Thymus (tissue), 11 donors: ENCODE measurements at regions not wholly inside any gene's neighbourhood (a gene's known extent, or its start where the extent isn't known, plus 50 kb on each side); places are given as distances from the start of the nearest gene placed in this dataset.
"Not testable (repeated sequence)": the region's sequence is repeated elsewhere in the genome, so short reads cannot be mapped to it uniquely, and the experiment has no call there.

Source experiments
- DNase-seq, 9 donors: peaks; one replicate each; pipeline ENCODE4 v3.0.0-alpha.2; 2013; ENCODE audit warnings: low spot score in 9 of 9, low read depth in 6 of 9, missing footprints in 1 of 9
- H3K27ac ChIP-seq, 2 donors: one replicate each; pipeline ENCODE4 v1.5.1; 2013; ENCODE audit warnings: control low read depth in 1 of 2, low read depth in 1 of 2, low read length in 1 of 2, mild to moderate bottlenecking in 1 of 2, moderate library complexity in 1 of 2
- H3K27me3 ChIP-seq, 2 donors: one replicate each; pipeline ENCODE4 v1.5.1; 2013; ENCODE audit warnings: low read length in 1 of 2; ENCODE audit not compliant: control insufficient read depth in 2 of 2, insufficient read depth in 1 of 2
- H3K36me3 ChIP-seq, 2 donors: one replicate each; pipeline ENCODE4 v1.5.1; 2013; ENCODE audit warnings: low read length in 1 of 2, mild to moderate bottlenecking in 1 of 2, moderate library complexity in 1 of 2; ENCODE audit not compliant: control insufficient read depth in 2 of 2, insufficient read depth in 2 of 2
- H3K4me1 ChIP-seq, 2 donors: one replicate each; pipeline ENCODE4 v1.5.1; 2013; ENCODE audit warnings: low read length in 2 of 2; ENCODE audit not compliant: control insufficient read depth in 2 of 2, insufficient read depth in 2 of 2
- H3K4me3 ChIP-seq, 2 donors: one replicate each; pipeline ENCODE4 v1.5.1; 2013; ENCODE audit warnings: low read length in 2 of 2, control low read depth in 1 of 2, mild to moderate bottlenecking in 1 of 2
- H3K9me3 ChIP-seq, 2 donors: one replicate each; pipeline ENCODE4 v1.5.1; 2013; ENCODE audit warnings: low read length in 1 of 2, mild to moderate bottlenecking in 1 of 2; ENCODE audit not compliant: control insufficient read depth in 2 of 2, insufficient read depth in 1 of 2
- WGBS: extraction: QIAGEN DNeasy Blood & Tissue Kit; methylation state at CpG from one replicate; pipeline ENCODE4 v1.1.7; 2013; 5-methylcytosine and 5-hydroxymethylcytosine counted together
- donor health status: healthy.

DNA sequence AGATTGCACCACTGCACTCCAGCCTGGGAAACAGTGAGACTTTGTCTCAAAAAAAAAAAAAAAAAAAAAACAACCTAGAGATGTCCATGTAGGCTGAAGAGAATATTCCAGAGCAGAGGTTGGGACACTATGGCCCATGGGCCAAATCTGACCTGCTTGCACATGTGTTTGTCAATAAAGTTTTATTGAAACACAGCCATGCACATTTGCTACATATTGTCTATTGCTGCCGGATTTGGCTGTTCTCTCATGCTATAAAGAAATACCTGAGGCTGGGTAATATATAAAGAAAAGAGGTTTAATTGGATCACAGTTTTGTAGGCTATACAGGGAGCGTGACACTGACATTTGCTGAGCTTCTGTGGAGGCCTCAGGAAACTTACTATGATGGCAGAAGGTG lies 102.3 kb upstream of the FAM90A26 start:
- H3K36me3 ChIP-seq, DNase-seq, H3K4me1 ChIP-seq, H3K27me3 ChIP-seq, H3K27ac ChIP-seq, H3K4me3 ChIP-seq, H3K9me3 ChIP-seq: not testable (repeated sequence)
- 95% methylated on average over 2 of the region's 2 CpGs for WGBS

DNA sequence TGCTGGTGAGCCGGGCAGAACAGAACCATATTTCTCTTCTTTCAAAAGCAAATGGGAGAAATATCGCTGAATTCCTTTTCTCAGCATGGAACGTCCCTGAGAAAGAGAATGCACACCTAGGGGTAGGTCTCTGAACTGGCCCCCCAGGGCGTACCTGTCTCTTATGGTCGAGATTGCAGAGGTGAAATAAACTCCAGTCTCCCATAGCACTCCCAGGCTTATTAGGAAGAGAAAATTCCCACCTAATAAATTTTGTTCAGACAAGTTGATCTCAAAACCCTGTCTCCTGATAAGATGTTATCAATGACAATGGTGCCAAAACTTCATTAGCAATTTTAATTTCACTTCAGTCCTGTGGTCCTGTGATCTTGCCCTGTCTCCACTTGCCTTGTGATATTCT lies 106.6 kb upstream of the FAM90A26 start:
- H3K4me1 ChIP-seq: not testable (repeated sequence)
- WGBS: 85% methylated on average over 3 of the region's 5 CpGs

GRCh38 chr4:9024866-9025265 lies 145.3 kb upstream of the FAM90A26 start:
- not testable (repeated sequence) for H3K4me3 ChIP-seq, H3K9me3 ChIP-seq, H3K36me3 ChIP-seq, H3K27me3 ChIP-seq, H3K27ac ChIP-seq, H3K4me1 ChIP-seq, DNase-seq
- WGBS: 78% methylated on average over 3 of the region's 3 CpGs

More for the DNA sequence above, 106.6 kb upstream of the FAM90A26 start:
- not testable (repeated sequence) for H3K9me3 ChIP-seq, H3K27ac ChIP-seq, H3K27me3 ChIP-seq, H3K4me3 ChIP-seq, DNase-seq, H3K36me3 ChIP-seq

GRCh38 chr4:9009792-9010191 lies 138.2 kb upstream of the HMX1 start:
- H3K27ac ChIP-seq, H3K4me3 ChIP-seq, H3K36me3 ChIP-seq, DNase-seq, H3K4me1 ChIP-seq, H3K9me3 ChIP-seq, H3K27me3 ChIP-seq: not testable (repeated sequence)
- 98% methylated on average over 4 of the region's 4 CpGs for WGBS

DNA sequence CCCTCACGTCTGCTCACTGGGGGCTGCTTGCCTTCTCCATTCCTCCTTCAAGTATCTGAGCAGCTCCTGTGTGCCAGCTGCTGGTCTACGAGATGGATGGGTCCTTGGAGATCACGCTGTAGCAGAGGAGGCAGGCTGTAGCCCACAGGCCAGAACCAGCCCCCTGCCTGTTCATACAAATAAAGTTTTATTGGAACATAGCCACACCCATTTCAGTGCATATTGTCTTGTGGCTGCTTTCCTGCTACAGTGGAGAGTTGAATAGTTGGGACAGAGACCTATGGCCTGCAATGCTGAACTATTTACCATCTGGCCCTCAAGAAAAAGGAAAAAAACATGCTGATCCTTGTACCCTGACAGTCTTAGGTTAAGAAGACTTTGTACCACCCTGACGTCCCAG lies 136.8 kb upstream of the HMX1 start:
- H3K4me3 ChIP-seq, DNase-seq, H3K36me3 ChIP-seq, H3K4me1 ChIP-seq, H3K27ac ChIP-seq, H3K27me3 ChIP-seq, H3K9me3 ChIP-seq: not testable (repeated sequence)
- 92% methylated on average over 3 of the region's 4 CpGs for WGBS

DNA sequence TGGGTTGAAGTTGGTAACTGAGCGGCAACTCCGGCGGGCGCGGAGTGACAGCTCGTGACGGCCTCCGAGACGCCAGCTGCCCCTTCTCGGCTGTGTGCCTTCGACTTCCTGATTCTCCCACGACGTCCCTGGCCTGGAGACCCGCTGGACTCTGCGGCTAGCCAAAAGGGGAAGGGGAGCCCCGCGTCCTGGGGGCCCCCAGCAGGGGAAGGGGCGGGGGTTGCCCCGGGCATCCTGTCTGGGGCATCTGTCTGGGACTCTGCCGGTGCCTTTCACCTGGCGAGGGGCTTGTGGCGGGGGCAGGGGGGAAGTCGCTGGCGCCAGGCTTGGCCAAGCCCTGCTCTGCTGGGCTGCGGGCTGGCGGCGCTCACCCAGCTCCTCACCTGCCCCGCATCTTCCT lies 129.5 kb upstream of the HMX1 start:
- H3K4me1 ChIP-seq, H3K4me3 ChIP-seq, H3K27ac ChIP-seq, H3K9me3 ChIP-seq, H3K36me3 ChIP-seq: not testable (repeated sequence)
- WGBS: 1% methylated on average over 28 of the region's 28 CpGs
- DNase-seq: peak in 3 of 9 donors; percentile 1 to 15 (median 12)
- peaks cover 14 to 20% of the 10 kb centered on the region in 2 donors for H3K27me3 ChIP-seq

DNA sequence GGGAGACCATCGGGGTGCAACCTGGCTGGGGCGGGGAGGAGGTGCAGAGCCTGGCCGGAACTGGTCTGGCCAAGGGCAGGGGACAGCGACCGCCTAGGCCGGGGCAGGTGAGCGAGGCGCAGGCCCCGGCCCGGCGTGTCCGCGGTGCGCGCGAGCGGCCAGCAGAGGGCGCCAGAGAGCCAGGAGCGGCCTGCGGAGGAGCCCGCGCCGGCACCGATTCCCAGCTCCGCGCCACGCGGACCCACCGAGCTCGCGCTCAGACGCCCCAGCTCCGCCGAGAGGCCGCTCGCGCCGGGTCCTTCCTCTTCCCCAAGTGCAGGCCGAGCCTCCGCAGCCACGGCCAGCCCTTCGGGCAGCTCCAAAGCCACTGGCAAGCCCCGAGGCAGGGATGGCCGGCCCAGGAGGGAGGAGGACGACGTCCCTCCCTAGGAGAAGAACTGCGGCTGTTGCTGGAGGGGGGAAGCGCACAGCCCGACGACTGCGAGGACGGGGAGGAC lies 128.9 kb upstream of the HMX1 start:
- 4% methylated on average over 52 of the region's 52 CpGs for WGBS
- peak in 8 of 9 donors; percentile 2 to 35 (median 8) for DNase-seq
- not testable (repeated sequence) for H3K9me3 ChIP-seq

DNA sequence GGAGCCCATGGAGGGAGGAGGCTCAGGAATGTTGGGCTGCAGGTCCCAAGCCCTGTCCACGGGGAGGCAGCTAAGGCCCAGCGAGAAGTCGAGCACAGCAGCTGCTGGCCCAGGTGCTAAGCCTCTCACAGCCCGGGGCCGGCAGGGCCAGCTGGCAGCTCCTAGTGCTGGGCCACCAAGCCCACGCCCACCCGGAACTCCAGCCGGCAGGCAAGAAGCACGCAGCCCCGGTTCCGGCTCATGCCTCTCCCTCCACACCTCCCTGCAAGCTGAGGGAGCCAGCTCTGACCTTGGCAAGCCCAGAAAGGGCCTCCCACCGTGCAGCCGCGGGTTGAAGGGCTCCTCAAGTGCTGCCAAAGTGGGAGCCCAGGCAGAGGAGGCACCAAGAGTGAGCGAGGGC lies 121.3 kb upstream of the HMX1 start:
- DNase-seq, H3K4me1 ChIP-seq, H3K27ac ChIP-seq: not testable (repeated sequence)

More for the DNA sequence above, 128.9 kb upstream of the HMX1 start:
- H3K4me1 ChIP-seq, H3K27ac ChIP-seq, H3K36me3 ChIP-seq: not testable (repeated sequence)
- H3K27me3 ChIP-seq: peaks cover 14 to 20% of the 10 kb centered on the region in 2 donors
- peak overlapping the region in 1 of 2 donors; percentile 31 for H3K4me3 ChIP-seq

GRCh38 chr4:8991449-8991848 lies 119.8 kb upstream of the HMX1 start:
- not testable (repeated sequence) for H3K36me3 ChIP-seq

More for the DNA sequence above, 121.3 kb upstream of the HMX1 start:
- not testable (repeated sequence) for H3K27me3 ChIP-seq, H3K4me3 ChIP-seq, H3K36me3 ChIP-seq, H3K9me3 ChIP-seq
- whole genome bisulfite sequencing: 86% methylated on average over 15 of the region's 15 CpGs

DNA sequence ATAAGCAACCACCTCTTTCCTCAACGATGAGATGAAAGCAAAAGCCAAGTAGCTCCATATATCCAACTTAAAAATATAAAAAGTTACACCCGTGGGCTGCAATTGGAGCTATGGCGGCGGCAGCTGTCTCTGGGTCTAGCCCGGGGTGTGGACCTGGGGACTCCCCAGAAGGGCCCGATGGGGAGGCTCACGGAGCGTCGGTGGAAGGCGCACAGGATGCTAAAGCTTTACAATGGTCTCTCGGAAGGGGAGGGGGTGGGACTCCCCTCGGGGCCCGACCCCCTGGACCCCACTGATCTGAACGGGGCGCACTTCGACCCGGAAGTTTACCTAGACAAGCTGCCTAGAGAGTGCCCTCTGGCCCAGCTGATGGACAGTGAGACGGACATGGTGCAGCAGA lies 118.7 kb upstream of the HMX1 start:
- 93% methylated on average over 17 of the region's 18 CpGs for WGBS
- not testable (repeated sequence) for H3K27me3 ChIP-seq

More at GRCh38 chr4:8991449-8991848, 119.8 kb upstream of the HMX1 start:
- not testable (repeated sequence) for H3K27ac ChIP-seq, H3K9me3 ChIP-seq, DNase-seq, H3K4me3 ChIP-seq, H3K27me3 ChIP-seq, H3K4me1 ChIP-seq

More for the DNA sequence above, 118.7 kb upstream of the HMX1 start:
- DNase-seq, H3K27ac ChIP-seq, H3K9me3 ChIP-seq, H3K4me3 ChIP-seq, H3K36me3 ChIP-seq, H3K4me1 ChIP-seq: not testable (repeated sequence)
